ENCODE measurements at regions not wholly inside any gene's neighbourhood (a gene's known extent, or its start where the extent isn't known, plus 50 kb on each side); places are given as distances from the start of the nearest gene placed in this dataset.

GRCh38 chr12:61853945-61854344 lies 406.3 kb upstream of the USP15 start:
- no peak overlapping the region for H3K4me3 ChIP-seq (ENCODE audit: insufficient read depth, low read length, poor library complexity, severe bottlenecking)
- no peaks in the 10 kb centered on the region for H4K20me1 ChIP-seq (ENCODE audit: low read depth, low read length)
- no peak overlapping the region for H2AFZ ChIP-seq (ENCODE audit: low read depth, low read length, severe bottlenecking)
- no peaks in the 10 kb centered on the region for H3K27me3 ChIP-seq (ENCODE audit: low read length)
- H3F3A ChIP-seq (ENCODE audit: insufficient read depth) = no peaks in the 10 kb centered on the region
- H3K27ac ChIP-seq (ENCODE audit: low read depth, low read length) = no peak overlapping the region
- H3K9me3 ChIP-seq (ENCODE audit: insufficient read depth, low read length) = peaks cover 5% of the 10 kb centered on the region; the same call in 1 of the 2 replicates
- no peaks in the 10 kb centered on the region for H3K9me2 ChIP-seq (replicated peaks; ENCODE audit: insufficient read depth, low read length)
- H3K4me2 ChIP-seq (ENCODE audit: low read depth, low read length, poor library complexity, severe bottlenecking) = no peak overlapping the region
- no peaks in the 10 kb centered on the region for H3K79me2 ChIP-seq (ENCODE audit: insufficient read depth, low read length)
- H3K9ac ChIP-seq (ENCODE audit: low read length) = no peak overlapping the region
- no peaks in the 10 kb centered on the region for H3K36me3 ChIP-seq (ENCODE audit: low read length)
- TF ChIP-seq CTCF (IDR thresholded peaks at IDR 0.05; ENCODE audit: insufficient read depth, low read length, poor library complexity, severe bottlenecking) (no peak), EZH2phosphoT487 (conservative IDR thresholded peaks at IDR 0.05; ENCODE audit: low read length) (no peak)

- Histone ChIP-seq H3K79me2 (ENCODE audit: insufficient read depth, low read length) (no peaks in the 10 kb centered on the region), H4K20me1 (ENCODE audit: low read depth, low read length) (no peaks in the 10 kb centered on the region), H3K4me2 (ENCODE audit: low read depth, low read length, poor library complexity, severe bottlenecking) (no peak overlapping the region), H3F3A (ENCODE audit: insufficient read depth) (no peaks in the 10 kb centered on the region), H2AFZ (ENCODE audit: low read depth, low read length, severe bottlenecking) (no peak overlapping the region), H3K36me3 (ENCODE audit: low read length) (no peaks in the 10 kb centered on the region), H3K4me3 (ENCODE audit: insufficient read depth, low read length, poor library complexity, severe bottlenecking) (no peak overlapping the region), H3K9ac (ENCODE audit: low read length) (no peak overlapping the region), H3K27ac (ENCODE audit: low read depth, low read length) (no peak overlapping the region), H3K27me3 (ENCODE audit: low read length) (no peaks in the 10 kb centered on the region), H3K9me2 (replicated peaks; ENCODE audit: insufficient read depth, low read length) (no peaks in the 10 kb centered on the region), H3K9me3 (ENCODE audit: insufficient read depth, low read length) (peaks cover 5% of the 10 kb centered on the region; the same call in 1 of the 2 replicates)
- TF ChIP-seq EZH2phosphoT487 (conservative IDR thresholded peaks at IDR 0.05; ENCODE audit: low read length) = no peak
- no peak for TF ChIP-seq CTCF (IDR thresholded peaks at IDR 0.05; ENCODE audit: insufficient read depth, low read length, poor library complexity, severe bottlenecking)
These were observed 405.3 kb upstream of the USP15 start for GRCh38 chr12:61854902-61855301.

GRCh38 chr12:61857968-61858367 lies 402.2 kb upstream of the USP15 start:
- Histone ChIP-seq H3K79me2 (ENCODE audit: insufficient read depth, low read length) (no peaks in the 10 kb centered on the region), H3K4me3 (ENCODE audit: insufficient read depth, low read length, poor library complexity, severe bottlenecking) (no peak overlapping the region), H3K36me3 (ENCODE audit: low read length) (no peaks in the 10 kb centered on the region), H3K4me2 (ENCODE audit: low read depth, low read length, poor library complexity, severe bottlenecking) (no peak overlapping the region), H4K20me1 (ENCODE audit: low read depth, low read length) (no peaks in the 10 kb centered on the region), H3F3A (ENCODE audit: insufficient read depth) (no peaks in the 10 kb centered on the region), H2AFZ (ENCODE audit: low read depth, low read length, severe bottlenecking) (no peak overlapping the region), H3K27me3 (ENCODE audit: low read length) (no peaks in the 10 kb centered on the region), H3K9me2 (replicated peaks; ENCODE audit: insufficient read depth, low read length) (no peaks in the 10 kb centered on the region), H3K9me3 (ENCODE audit: insufficient read depth, low read length) (peaks cover 5% of the 10 kb centered on the region; the same call in 1 of the 2 replicates), H3K9ac (ENCODE audit: low read length) (no peak overlapping the region), H3K27ac (ENCODE audit: low read depth, low read length) (no peak overlapping the region)
- no peak for TF ChIP-seq CTCF (IDR thresholded peaks at IDR 0.05; ENCODE audit: insufficient read depth, low read length, poor library complexity, severe bottlenecking)
- TF ChIP-seq EZH2phosphoT487 (conservative IDR thresholded peaks at IDR 0.05; ENCODE audit: low read length) = no peak
